ENCODE measurements at regions not wholly inside any gene's neighbourhood (a gene's known extent, or its start where the extent isn't known, plus 50 kb on each side); places are given as distances from the start of the nearest gene placed in this dataset.
"Not testable (repeated sequence)": the region's sequence is repeated elsewhere in the genome, so short reads cannot be mapped to it uniquely, and the experiment has no call there.

DNA sequence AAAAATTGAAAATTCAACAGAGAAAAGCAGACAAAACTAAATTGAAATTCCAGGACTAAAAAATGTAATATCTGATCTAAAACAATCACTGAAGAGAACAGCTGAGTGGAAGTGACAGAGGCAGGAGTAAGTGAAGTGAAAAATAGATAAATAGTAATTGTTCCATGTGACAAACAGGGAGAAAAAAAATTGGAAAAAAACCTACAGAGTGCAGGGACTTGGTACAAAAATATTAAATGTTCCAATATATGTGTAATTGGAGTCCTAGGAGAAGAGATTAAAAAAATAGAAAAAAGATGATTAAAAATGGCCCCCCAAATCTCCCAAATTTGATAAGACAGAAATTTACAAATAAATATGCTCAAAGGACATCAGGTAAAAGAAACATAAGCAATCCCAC lies 63.4 kb upstream of the NAMPT start:
- no peak for ATAC-seq (ENCODE audit: poor library complexity)
- DNase-seq, result no peak
- intact Hi-C loops (cut with DNase I), result no loop called here

DNA sequence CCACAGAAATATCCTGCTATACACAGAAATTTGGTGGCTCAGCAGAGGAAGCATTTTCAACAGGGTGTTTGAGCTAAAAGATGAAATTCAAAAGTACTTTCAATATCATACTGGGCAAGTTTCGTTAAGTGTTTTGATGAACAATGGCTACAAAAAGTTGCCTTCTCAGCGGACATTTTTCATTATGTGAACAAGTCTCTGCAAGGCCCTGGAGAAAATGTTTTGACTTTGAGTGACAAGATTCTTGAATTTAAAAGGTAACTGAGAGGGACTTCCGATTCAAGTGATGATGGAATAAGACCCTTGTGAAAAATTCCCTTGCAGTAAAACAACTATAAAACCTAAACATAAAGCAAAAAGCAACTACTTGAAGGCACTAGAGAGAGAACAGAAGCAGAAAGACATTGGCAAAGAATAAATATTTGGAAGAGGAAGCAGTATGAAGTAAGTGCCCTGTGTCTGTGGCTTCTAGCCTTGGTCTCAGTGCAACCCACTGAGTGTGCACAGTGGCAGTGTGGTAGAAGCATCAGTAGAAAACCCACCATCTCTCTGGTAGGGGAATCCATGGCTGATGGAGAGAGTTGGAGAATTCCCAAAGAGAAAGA lies 62.5 kb upstream of the NAMPT start:
- DNase-seq (no peak), ATAC-seq (ENCODE audit: poor library complexity) (no peak)
- intact Hi-C loops (cut with DNase I), result no loop called here

DNA sequence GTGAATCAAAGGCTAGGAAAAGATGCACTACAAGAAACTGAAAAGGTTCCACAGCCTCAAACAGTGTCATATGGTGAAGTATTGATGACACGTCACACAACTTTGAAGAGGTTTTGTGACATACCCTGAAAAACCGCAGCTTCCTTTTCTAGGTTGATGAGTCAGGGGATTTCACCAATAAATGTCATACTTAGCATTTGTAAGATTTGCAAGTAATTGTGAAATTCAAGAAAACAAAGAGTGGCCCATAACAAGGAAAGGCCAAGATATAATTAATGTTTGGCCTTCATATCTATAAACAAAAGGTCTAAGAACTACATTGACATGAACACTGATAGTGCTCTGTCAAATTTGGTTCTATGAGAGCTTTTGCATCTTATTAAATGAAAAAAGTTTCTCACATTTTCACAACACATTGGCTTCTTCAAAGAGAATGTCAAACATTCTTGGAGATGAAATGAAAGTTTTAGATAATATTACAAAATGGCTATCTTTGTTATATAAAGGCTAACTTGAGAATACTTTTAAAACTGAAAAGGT lies 62.0 kb upstream of the NAMPT start:
- no peak for DNase-seq
- peak; percentile 53 for ATAC-seq (ENCODE audit: poor library complexity)
- intact Hi-C loops (cut with DNase I), result no loop called here

DNA sequence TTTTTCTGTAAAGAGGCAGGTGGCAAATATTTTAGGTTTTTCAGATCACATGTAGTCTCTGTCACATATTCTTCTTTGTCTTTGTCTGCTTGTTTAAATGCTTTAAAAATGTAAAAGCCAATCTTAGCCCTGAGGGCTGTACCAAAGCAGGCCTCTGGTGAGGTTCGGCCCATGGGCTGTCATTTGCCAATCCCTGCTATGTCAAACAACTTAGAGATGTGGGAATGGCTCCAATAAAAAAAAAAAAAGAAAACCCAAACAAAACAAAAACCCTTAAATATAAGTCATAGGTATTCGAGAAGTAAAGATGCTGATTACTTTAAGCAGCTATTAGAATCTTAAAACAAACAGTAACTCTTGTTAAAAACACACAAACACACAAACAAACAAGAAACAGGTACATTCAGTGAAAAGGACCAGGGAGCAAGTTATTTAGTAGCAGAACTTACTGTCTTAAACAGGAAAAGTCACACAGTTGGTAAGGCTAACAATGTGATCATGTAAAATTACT lies 61.4 kb upstream of the NAMPT start:
- ATAC-seq (ENCODE audit: poor library complexity) (no peak), DNase-seq (no peak)
- intact Hi-C loops (cut with DNase I), result no loop called here

DNA sequence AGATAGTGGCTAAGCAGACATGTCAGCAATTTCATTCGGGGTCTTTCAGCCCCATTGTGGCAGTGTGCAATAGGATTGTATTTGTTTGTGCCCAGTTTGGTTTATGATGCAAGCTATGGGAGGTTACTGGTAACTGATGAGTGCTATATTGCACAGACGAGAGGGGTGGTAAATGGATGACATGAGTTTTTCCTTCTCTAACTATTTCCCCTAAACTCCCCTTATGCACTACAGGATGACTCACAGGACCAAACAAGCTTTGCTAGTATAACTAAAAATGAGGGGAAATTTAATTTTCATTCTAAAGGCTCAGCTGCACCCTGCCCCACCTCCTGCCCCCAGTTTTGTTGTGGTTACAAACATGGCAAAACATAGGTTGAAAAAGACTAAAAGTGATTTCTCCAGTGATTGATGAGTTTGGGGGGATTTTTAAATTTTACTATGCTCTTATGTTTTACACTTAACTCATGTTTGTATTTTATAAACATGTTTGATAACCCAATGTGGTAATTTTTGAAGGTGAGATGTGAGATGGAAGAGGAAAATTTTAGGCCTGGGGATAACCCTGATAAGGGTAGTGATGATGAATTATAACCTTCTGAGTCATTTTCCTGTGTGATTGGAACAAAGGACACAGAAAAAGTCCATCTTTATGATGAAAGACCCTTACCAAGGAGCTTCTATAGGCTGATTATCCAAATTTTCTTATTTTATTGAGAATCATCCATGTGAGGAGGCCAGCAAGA lies 60.8 kb upstream of the NAMPT start:
- no peak for ATAC-seq (ENCODE audit: poor library complexity)
- intact Hi-C loops (cut with DNase I), result no loop called here
- DNase-seq, result no peak

DNA sequence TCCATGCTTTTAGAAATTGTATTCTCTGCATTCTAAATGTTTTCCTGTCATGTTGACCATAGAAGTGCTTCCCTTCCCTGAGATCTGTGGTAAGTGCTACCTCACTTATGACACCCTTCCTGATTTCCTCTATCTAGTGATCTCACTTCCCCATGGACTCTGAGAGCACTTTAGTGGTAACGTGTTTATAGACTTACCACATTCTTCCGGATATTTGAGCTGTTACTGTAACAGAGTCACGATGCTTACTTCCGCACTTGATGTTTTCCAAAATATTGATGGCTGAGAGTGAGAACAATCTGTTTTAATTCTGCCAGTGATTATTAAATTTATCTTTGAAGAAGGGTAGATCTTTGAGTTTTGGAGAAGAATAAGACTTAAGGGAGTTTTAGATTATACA lies 60.1 kb upstream of the NAMPT start:
- intact Hi-C loops (cut with DNase I), result no loop called here
- DNase-seq (no peak), ATAC-seq (ENCODE audit: poor library complexity) (peak; percentile 75)

DNA sequence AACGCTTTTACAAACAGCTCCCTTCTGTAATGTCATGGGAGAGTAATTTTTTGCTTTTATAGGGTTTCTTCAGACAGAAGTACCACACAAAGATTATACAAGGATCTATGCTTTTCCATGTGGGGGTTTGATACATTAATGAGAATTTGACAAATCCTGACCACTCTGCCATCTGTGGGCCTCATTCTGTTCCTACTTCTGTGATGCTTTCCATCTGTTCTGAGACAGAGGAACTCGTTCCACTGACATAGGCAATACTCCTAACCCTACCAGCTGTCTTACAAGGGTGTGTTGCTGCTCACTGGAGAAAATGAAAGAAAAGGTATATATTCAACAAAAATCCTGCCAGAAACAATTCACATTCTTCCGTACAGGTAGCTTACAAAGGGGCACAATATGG lies 59.4 kb upstream of the NAMPT start:
- intact Hi-C loops (cut with DNase I), result no loop called here
- DNase-seq, result no peak
- no peak for ATAC-seq (ENCODE audit: poor library complexity)

DNA sequence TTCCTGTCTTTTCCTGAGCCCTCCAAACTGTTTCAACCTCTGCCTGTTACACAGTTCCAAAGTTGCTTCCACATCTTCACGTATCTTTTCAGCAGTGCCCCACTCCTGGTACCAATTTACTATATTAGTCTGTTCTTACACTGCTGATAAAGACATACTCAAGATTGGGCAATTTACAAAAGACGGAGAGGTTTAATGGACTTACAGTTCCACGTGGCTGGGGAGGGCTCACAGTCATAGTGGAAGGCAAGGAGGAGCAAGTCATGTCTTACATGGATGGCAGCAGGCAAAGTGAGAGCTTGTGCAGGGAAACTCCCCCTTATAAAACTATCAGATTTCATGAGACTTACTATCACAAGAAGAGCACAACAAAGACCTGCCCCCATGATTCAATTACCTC lies 57.3 kb upstream of the NAMPT start:
- ATAC-seq (ENCODE audit: poor library complexity); DNase-seq; intact Hi-C loops (cut with DNase I): not testable (repeated sequence)

DNA sequence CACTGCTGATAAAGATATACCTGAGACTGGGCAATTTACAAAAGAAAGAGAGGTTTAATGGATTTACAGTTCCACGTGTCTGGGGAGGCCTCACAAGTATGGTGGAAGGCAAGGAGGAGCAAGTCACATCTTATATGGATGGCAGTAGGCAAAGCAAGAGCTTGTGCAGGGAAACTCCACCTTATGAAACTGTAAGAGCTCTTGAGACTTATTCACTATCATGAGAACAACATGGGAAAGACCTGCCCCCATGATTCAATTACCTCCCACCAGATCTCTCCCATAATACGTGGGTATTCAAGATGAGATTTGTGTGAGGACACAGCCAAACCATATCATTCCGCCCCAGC lies 55.4 kb upstream of the NAMPT start:
- intact Hi-C loops (cut with DNase I); DNase-seq; ATAC-seq (ENCODE audit: poor library complexity): not testable (repeated sequence)

DNA sequence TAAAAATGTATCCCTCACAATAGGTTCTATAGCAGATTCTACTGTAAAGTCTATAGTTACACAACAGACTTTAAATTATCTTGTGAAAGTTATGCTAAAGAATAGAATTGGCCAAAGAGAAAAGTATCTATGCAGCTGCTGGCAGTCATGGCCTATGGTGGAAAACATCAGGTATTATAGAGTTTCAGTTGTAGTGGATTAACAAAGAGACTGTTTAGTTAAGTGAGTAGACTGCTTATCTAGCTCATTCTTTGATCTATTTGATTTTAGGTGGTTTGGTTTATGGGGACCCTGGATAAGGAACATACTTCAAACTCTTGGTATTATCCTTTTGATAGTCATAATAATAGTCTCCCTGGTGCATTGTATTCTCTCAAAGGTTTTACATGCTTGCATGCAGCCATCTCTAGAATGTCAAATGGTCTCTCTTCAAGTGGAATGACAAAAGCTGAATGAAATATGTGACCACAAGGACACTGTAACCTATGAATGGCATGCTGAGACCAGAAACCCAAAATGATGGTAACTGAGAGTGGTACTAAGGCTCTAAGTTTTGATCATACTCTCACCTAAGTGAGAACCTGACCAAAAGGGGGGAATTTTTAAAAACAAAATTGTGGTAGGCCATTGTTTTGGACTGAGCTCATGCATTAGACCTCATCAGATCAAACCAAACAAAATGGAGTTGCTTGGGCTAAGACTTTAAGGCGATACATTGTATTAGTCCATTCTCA lies 54.9 kb upstream of the NAMPT start:
- intact Hi-C loops (cut with DNase I), result no loop called here
- no peak for ATAC-seq (ENCODE audit: poor library complexity)
- DNase-seq, result no peak

DNA sequence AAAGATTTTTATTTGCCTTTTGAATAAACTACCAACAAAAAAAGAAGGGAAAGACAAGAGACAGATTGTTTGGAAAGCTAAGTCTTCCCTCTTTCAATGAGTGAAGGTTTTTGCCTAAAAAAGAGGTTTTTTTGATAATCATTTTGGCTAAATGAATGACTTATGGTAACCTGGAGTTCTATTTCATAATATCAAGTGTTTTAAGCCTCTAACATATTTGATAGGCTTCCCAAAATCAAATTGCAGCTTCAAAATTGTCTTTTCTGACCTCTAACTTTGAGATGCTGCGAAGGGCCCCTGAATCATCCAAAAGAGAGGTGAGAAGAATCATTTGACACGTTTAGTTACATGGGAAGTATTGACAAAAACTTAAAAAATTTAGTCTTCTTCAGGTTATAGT lies 53.0 kb upstream of the NAMPT start:
- ATAC-seq (ENCODE audit: poor library complexity) (no peak), DNase-seq (no peak)
- intact Hi-C loops (cut with DNase I), result no loop called here

DNA sequence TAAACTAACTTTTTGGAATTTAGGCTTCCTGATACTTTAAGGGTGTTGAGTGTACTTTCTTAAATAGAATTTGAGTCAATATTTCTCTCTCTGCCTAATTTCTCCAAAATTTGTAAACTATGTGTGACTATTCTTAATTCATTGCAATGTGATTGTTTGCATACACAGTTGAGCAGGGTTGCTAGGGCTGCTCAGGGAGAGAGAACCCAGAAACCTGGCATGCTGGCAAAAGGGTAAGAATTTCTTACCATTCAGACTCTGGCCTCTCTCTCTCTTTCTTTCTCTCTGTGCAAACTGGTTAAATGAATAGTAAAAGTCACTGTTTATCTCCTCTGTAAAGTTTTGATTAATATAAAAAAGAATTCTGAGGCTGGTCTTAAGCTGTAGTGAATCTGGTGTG lies 51.0 kb upstream of the NAMPT start:
- no peak for DNase-seq
- intact Hi-C loops (cut with DNase I), result no loop called here
- ATAC-seq (ENCODE audit: poor library complexity), result no peak

All from Right ventricle myocardium superior (tissue), 1 donor.